Activated CD8-positive, alpha-beta T cell treated with anti-CD3 and anti-CD28 coated beads for 36 hours (primary cell): ENCODE measurements at regions not wholly inside any gene's neighbourhood (a gene's known extent, or its start where the extent isn't known, plus 50 kb on each side); places are given as distances from the start of the nearest gene placed in this dataset.

ENCODE experiments used
- ATAC-seq: fragments of 200-7000 bp; cut with Tn5 transposase; one replicate; pipeline ENCODE4 v1.10.0; 2021; ENCODE audit warnings: mild to moderate bottlenecking, moderate library complexity
- CTCF ChIA-PET: fragments of 350-600 bp; sonication (Branson Sonifier 250); formaldehyde crosslinking; loops from one replicate; lab custom pipeline; 2021; ENCODE audit warnings: antibody characterized with exemption; lab: Charles Lee
- POLR2A ChIA-PET: fragments of 350-600 bp; sonication (Branson Sonifier 250); formaldehyde crosslinking; loops from one replicate; lab custom pipeline; 2021; ENCODE audit warnings: antibody characterized with exemption; lab: Charles Lee
- DNase-seq: peaks from one replicate; pipeline ENCODE4 v3.0.0-alpha.2; 2020
- H3K27ac Mint-ChIP-seq: one replicate; pipeline ENCODE4 v1.8.0; 2021; ENCODE audit warnings: mild to moderate bottlenecking, mixed read lengths
- H3K27me3 Mint-ChIP-seq: one replicate; pipeline ENCODE4 v1.8.0; 2021; ENCODE audit warnings: mixed read lengths
- H3K36me3 Mint-ChIP-seq: one replicate; pipeline ENCODE4 v1.8.0; 2021; ENCODE audit warnings: low read depth, mixed read lengths
- H3K4me1 Mint-ChIP-seq: one replicate; pipeline ENCODE4 v1.8.0; 2021; ENCODE audit warnings: low read depth, mixed read lengths
- H3K4me3 Mint-ChIP-seq: one replicate; pipeline ENCODE4 v1.8.0; 2021; ENCODE audit warnings: mild to moderate bottlenecking, moderate library complexity, mixed read lengths
- H3K9me3 Mint-ChIP-seq: one replicate; pipeline ENCODE4 v1.8.0; 2021; ENCODE audit warnings: mixed read lengths
- CTCF ChIP-seq: fragments of 200-600 bp; IDR thresholded peaks from one replicate; pipeline ENCODE4 v1.8.0; 2022; ENCODE audit warnings: antibody characterized with exemption, mild to moderate bottlenecking
- intact Hi-C: fragments of 100-400 bp; cut with micrococcal nuclease; formaldehyde crosslinking; loops from one replicate; pipeline ENCODE4 v1.10.0; 2022

GRCh38 chr6:53399027-53399344, 50.2 kb upstream of the ELOVL5 start:
- Mint-ChIP-seq H3K27ac (no peak overlapping the region), H3K27me3 (peaks cover 5% of the 10 kb centered on the region), H3K4me1 (no peaks in the 10 kb centered on the region), H3K36me3 (no peaks in the 10 kb centered on the region), H3K9me3 (no peaks in the 10 kb centered on the region), H3K4me3 (no peak overlapping the region)
- ChIA-PET CTCF (interaction anchor here (1.5 kb wide), 1 partner anchor 12 kb away, joined by 11 read pairs; no protein-coding TSS in a partner anchor), POLR2A (interaction anchor here (1.5 kb wide), 1 partner anchor 39 kb away, joined by 3 read pairs; no protein-coding TSS in a partner anchor)
- DNase-seq (no peak), ATAC-seq (no peak)
- intact Hi-C loops: no loop called here
- no peak for TF ChIP-seq CTCF

GRCh38 chr6:53398247-53399026, 49.7 kb upstream of the ELOVL5 start:
- no peak for ATAC-seq
- no peak for DNase-seq
- no peak overlapping the region for H3K27ac Mint-ChIP-seq
- CTCF ChIA-PET: interaction anchor here (1.5 kb wide), 1 partner anchor 12 kb away, joined by 11 read pairs; no protein-coding TSS in a partner anchor
- POLR2A ChIA-PET: interaction anchor here (1.0 to 1.5 kb wide), 2 partner anchors 28 to 39 kb away, joined by 3 read pairs; no protein-coding TSS in a partner anchor
- no peaks in the 10 kb centered on the region for H3K36me3 Mint-ChIP-seq
- H3K4me1 Mint-ChIP-seq: no peaks in the 10 kb centered on the region
- intact Hi-C loops: no loop called here
- H3K9me3 Mint-ChIP-seq: no peaks in the 10 kb centered on the region
- no peak for TF ChIP-seq CTCF
- no peak overlapping the region for H3K4me3 Mint-ChIP-seq
- peaks cover 5% of the 10 kb centered on the region for H3K27me3 Mint-ChIP-seq
